IPS-20b (cell line): ENCODE measurements at regions not wholly inside any gene's neighbourhood (a gene's known extent, or its start where the extent isn't known, plus 50 kb on each side); places are given as distances from the start of the nearest gene placed in this dataset.

Experiments
- H3K27ac ChIP-seq: one replicate; pipeline ENCODE4 v1.5.1; 2013; ENCODE audit warnings: low read length
- H3K27me3 ChIP-seq: 2 replicates; pipeline ENCODE4 v1.6.1; 2013; ENCODE audit warnings: mild to moderate bottlenecking, low read length, inconsistent platforms; ENCODE audit not compliant: insufficient read depth
- H3K36me3 ChIP-seq: 2 replicates; pipeline ENCODE4 v1.6.1; 2013; ENCODE audit warnings: low read depth, mild to moderate bottlenecking, inconsistent platforms, low read length, moderate library complexity; ENCODE audit not compliant: insufficient read depth
- H3K4me1 ChIP-seq: 2 replicates; pipeline ENCODE4 v1.6.1; 2013; ENCODE audit warnings: mild to moderate bottlenecking, control low read depth, inconsistent platforms, low read length, moderate library complexity; ENCODE audit not compliant: insufficient read depth
- H3K4me3 ChIP-seq: 2 replicates; pipeline ENCODE4 v1.5.1; 2013; ENCODE audit warnings: mild to moderate bottlenecking, low read length, inconsistent platforms
- H3K9ac ChIP-seq: 2 replicates; pipeline ENCODE4 v1.6.1; 2013; ENCODE audit warnings: low read depth, mild to moderate bottlenecking, inconsistent platforms, low read length, moderate library complexity
- H3K9me3 ChIP-seq: 2 replicates; pipeline ENCODE4 v1.6.1; 2013; ENCODE audit warnings: mild to moderate bottlenecking, low read depth, low read length, inconsistent platforms; ENCODE audit not compliant: insufficient read depth

GRCh38 chr9:115169003-115169402 is 51.0 kb upstream of the TNC start:
- H3K9me3 ChIP-seq = no peaks in the 10 kb centered on the region
- H3K4me3 ChIP-seq = no peak overlapping the region
- no peaks in the 10 kb centered on the region for H3K27me3 ChIP-seq
- H3K9ac ChIP-seq = no peak overlapping the region
- no peaks in the 10 kb centered on the region for H3K36me3 ChIP-seq
- H3K27ac ChIP-seq = no peak overlapping the region
- H3K4me1 ChIP-seq = peaks cover 26% of the 10 kb centered on the region

GRCh38 chr9:115170358-115171073 is 52.6 kb upstream of the TNC start:
- no peaks in the 10 kb centered on the region for H3K36me3 ChIP-seq
- H3K27ac ChIP-seq = no peak overlapping the region
- H3K4me3 ChIP-seq = no peak overlapping the region
- no peaks in the 10 kb centered on the region for H3K27me3 ChIP-seq
- H3K4me1 ChIP-seq = peaks cover 20% of the 10 kb centered on the region; the same call in 1 of the 2 replicates
- no peak overlapping the region for H3K9ac ChIP-seq
- H3K9me3 ChIP-seq = no peaks in the 10 kb centered on the region

DNA sequence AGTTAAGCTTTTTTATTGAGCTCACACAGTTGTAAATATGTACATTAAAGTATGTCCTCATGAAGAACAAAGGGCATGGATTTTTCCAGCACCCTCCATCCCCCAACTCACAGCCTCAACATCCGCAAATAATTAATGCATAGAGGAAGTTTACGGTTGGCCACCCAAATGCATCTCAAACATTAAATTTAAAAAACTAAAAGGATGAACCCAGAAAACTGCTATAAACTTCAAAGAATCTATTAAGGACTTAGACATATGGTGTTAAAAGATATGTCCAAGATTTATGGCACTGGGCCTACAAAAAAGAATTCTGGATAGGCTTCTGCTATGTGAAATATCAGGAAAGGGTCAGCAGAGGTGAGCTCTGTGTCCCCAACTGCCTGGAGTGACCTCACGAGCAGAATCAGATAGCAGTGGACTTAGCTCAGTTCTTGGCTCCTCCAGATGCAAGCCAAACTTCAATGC is 54.0 kb upstream of the TNC start:
- Histone ChIP-seq H3K4me1 (peaks cover 20% of the 10 kb centered on the region; the same call in 1 of the 2 replicates), H3K9me3 (no peaks in the 10 kb centered on the region), H3K4me3 (no peak overlapping the region), H3K27me3 (no peaks in the 10 kb centered on the region), H3K27ac (no peak overlapping the region), H3K36me3 (no peaks in the 10 kb centered on the region), H3K9ac (no peak overlapping the region)

DNA sequence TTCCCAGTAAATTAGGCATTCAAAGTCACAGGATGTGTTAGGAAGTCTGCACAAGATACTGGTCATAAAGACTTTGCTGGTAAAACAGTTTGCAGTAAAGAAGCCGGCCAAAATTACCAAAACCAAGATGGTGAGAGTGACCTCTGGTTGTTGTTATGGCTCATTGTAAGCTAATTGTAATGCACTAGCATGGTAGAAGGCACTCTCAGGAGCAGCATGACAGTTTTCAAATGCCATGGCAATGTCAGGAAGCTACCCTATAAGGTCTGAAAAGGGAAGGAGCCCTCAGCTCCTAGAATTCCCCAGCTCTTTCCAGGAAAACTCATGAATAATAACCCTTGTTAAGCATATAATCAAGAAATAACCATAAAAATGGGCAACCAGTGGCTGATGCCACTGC is 64.3 kb upstream of the TNC start:
- peaks cover 17% of the 10 kb centered on the region for H3K4me1 ChIP-seq
- H3K9me3 ChIP-seq = no peaks in the 10 kb centered on the region
- no peak overlapping the region for H3K9ac ChIP-seq
- H3K4me3 ChIP-seq = no peak overlapping the region
- H3K36me3 ChIP-seq = no peaks in the 10 kb centered on the region
- H3K27me3 ChIP-seq = no peaks in the 10 kb centered on the region
- peak overlapping the region; percentile 61 for H3K27ac ChIP-seq

GRCh38 chr9:115183436-115183835 is 65.5 kb upstream of the TNC start:
- Histone ChIP-seq H3K9me3 (no peaks in the 10 kb centered on the region), H3K27ac (no peak overlapping the region), H3K36me3 (no peaks in the 10 kb centered on the region)

DNA sequence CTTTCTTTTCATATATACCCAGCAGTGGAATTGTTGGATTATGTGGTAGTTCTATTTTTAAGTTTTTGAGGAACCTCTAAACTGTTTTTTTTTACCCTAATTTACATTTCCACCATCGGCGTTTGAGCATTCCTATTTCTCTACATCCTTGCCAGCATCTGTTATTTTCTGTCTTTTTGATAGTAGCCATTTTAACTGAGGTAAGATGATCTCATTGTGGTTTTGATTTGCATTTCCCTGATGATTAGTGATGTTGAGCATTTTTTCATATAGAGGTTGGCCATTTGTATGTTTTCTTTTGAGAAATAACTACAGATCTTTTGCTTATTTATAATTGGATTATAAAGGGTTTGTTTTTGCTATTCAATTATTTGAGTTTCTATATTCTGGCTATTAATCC is 71.7 kb upstream of the TNC start:
- H3K9me3 ChIP-seq = peaks cover 6% of the 10 kb centered on the region; the same call in 1 of the 2 replicates
- no peak overlapping the region for H3K4me3 ChIP-seq
- H3K4me1 ChIP-seq = peaks cover 19% of the 10 kb centered on the region
- H3K9ac ChIP-seq = no peak overlapping the region
- H3K27me3 ChIP-seq = no peaks in the 10 kb centered on the region
- H3K36me3 ChIP-seq = no peaks in the 10 kb centered on the region
- no peak overlapping the region for H3K27ac ChIP-seq

More at GRCh38 chr9:115183436-115183835, 65.5 kb upstream of the TNC start:
- H3K9ac ChIP-seq = no peak overlapping the region
- H3K4me3 ChIP-seq = no peak overlapping the region
- H3K4me1 ChIP-seq = peaks cover 17% of the 10 kb centered on the region
- no peaks in the 10 kb centered on the region for H3K27me3 ChIP-seq

GRCh38 chr9:115191667-115192066 is 73.7 kb upstream of the TNC start:
- H3K4me1 ChIP-seq = peaks cover 19% of the 10 kb centered on the region
- H3K9me3 ChIP-seq = peaks cover 6% of the 10 kb centered on the region; the same call in 1 of the 2 replicates
- no peak overlapping the region for H3K27ac ChIP-seq
- H3K27me3 ChIP-seq = no peaks in the 10 kb centered on the region
- no peak overlapping the region for H3K4me3 ChIP-seq
- no peaks in the 10 kb centered on the region for H3K36me3 ChIP-seq
- no peak overlapping the region for H3K9ac ChIP-seq

DNA sequence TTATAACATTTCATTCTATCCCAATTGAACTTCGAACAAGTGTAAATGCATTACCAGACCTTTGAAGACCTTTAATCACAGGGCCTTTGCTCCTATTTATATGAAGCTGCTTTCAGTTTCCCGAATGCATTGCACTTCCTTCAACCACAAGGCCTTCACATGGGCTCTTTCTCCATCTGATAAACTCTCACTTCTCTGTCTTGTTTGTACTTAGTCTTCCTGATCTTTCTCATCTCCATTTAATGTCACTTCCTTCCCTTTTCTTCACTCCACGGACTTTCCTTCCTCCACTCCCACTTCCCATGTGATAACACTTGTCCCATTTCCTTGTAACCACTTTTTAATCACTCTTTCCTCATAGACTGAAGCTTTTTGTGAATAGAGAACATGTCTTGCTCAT is 74.3 kb upstream of the TNC start:
- no peak overlapping the region for H3K9ac ChIP-seq

DNA sequence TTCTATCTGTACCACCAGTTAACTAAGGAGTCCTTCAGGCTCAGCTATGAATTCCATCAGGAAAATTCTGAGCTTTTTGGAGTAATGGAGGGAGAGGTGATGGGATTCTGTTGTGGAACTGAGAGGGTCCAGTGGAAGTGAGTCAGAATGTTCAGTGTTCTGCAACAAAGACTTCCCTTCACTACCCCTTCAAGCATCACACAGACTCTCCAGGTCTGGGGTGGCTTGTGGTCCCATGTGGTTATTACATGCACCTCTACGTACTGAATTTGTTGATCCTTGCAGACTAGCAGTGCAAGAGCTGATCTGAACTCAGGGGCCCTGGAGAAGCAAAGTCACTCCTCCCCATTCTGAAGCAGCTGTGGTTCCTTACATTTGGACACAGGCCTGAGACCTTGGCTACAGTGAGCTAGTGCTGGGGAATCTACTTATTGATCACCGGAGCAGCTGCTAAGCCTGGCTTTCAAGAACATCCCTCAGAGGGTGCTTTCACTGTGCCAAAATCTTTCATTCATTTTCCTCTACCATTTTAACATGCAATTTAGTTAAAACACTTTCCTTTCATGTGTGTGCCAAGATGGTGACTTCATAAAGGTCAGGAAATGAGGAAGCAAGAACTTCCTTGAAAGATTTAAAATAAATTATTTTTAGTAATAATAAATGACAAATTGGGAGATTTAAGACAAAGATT is 75.0 kb upstream of the TNC start:
- Histone ChIP-seq H3K9me3 (peaks cover 6% of the 10 kb centered on the region; the same call in 1 of the 2 replicates), H3K27ac (no peak overlapping the region), H3K4me3 (no peak overlapping the region), H3K27me3 (no peaks in the 10 kb centered on the region), H3K4me1 (peaks cover 19% of the 10 kb centered on the region), H3K9ac (no peak overlapping the region), H3K36me3 (no peaks in the 10 kb centered on the region)

More for the DNA sequence above, 74.3 kb upstream of the TNC start:
- H3K27me3 ChIP-seq = no peaks in the 10 kb centered on the region
- H3K27ac ChIP-seq = no peak overlapping the region
- H3K9me3 ChIP-seq = peaks cover 6% of the 10 kb centered on the region; the same call in 1 of the 2 replicates
- H3K4me1 ChIP-seq = peaks cover 19% of the 10 kb centered on the region
- H3K36me3 ChIP-seq = no peaks in the 10 kb centered on the region
- no peak overlapping the region for H3K4me3 ChIP-seq

GRCh38 chr9:115193777-115194176 is 75.8 kb upstream of the TNC start:
- Histone ChIP-seq H3K4me3 (no peak overlapping the region), H3K9me3 (peaks cover 6% of the 10 kb centered on the region; the same call in 1 of the 2 replicates), H3K27ac (no peak overlapping the region), H3K27me3 (no peaks in the 10 kb centered on the region), H3K4me1 (peaks cover 19% of the 10 kb centered on the region), H3K36me3 (no peaks in the 10 kb centered on the region), H3K9ac (no peak overlapping the region)

- H3K9ac ChIP-seq = no peak overlapping the region
Measured at GRCh38 chr9:115194216-115194615, 76.3 kb upstream of the TNC start.

DNA sequence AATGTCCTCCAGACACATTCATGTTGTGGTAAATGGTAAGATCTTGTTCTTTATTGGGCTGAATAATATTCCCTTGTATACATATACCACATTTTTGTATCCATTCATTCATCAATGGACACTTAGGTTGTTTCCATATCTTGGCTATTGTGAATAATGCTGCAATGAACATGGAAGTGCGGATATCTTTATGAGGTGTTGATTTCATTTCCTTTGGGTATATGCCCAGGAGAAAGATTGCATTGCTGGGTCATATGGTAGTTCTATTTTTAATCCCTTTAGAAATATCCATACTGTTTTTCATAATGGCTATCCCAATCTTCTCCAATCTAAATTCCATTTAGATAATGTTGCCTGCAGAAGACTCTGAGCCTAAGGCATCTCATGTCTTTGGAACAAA is 78.0 kb upstream of the TNC start:
- peaks cover 2% of the 10 kb centered on the region; the same call in 1 of the 2 replicates for H3K9me3 ChIP-seq
- peaks cover 19% of the 10 kb centered on the region for H3K4me1 ChIP-seq
- H3K9ac ChIP-seq = no peak overlapping the region
- no peak overlapping the region for H3K27ac ChIP-seq
- no peaks in the 10 kb centered on the region for H3K36me3 ChIP-seq
- H3K27me3 ChIP-seq = no peaks in the 10 kb centered on the region
- H3K4me3 ChIP-seq = no peak overlapping the region

More at GRCh38 chr9:115194216-115194615, 76.3 kb upstream of the TNC start:
- no peak overlapping the region for H3K27ac ChIP-seq
- H3K4me1 ChIP-seq = peaks cover 19% of the 10 kb centered on the region
- no peaks in the 10 kb centered on the region for H3K36me3 ChIP-seq
- H3K9me3 ChIP-seq = peaks cover 6% of the 10 kb centered on the region; the same call in 1 of the 2 replicates
- H3K27me3 ChIP-seq = no peaks in the 10 kb centered on the region
- H3K4me3 ChIP-seq = no peak overlapping the region
